Lower leg skin (tissue), 3 donors: ENCODE measurements at regions not wholly inside any gene's neighbourhood (a gene's known extent, or its start where the extent isn't known, plus 50 kb on each side); places are given as distances from the start of the nearest gene placed in this dataset.
"Not testable (repeated sequence)": the region's sequence is repeated elsewhere in the genome, so short reads cannot be mapped to it uniquely, and the experiment has no call there.

Experiments used
- CTCF ChIP-seq, 3 donors: fragments of 450-650 bp; IDR thresholded peaks; one replicate each; pipeline ENCODE4 v1.5.1; 2016; ENCODE audit warnings: antibody characterized with exemption in 3 of 3, mild to moderate bottlenecking in 3 of 3, moderate library complexity in 2 of 3
- POLR2A ChIP-seq, 2 donors: fragments of 450-650 bp; IDR thresholded peaks; one replicate each; pipeline ENCODE4 v1.6.1; 2016 to 2017; ENCODE audit warnings: antibody characterized with exemption in 2 of 2, mild to moderate bottlenecking in 1 of 2, moderate library complexity in 1 of 2

GRCh38 chr6:140647322-140647721 lies 1272.9 kb upstream of the CITED2 start:
- TF ChIP-seq CTCF, POLR2A (IDR thresholded peaks at IDR 0.05): not testable (repeated sequence)
